OCI-LY3 (cell line): ENCODE measurements at regions not wholly inside any gene's neighbourhood (a gene's known extent, or its start where the extent isn't known, plus 50 kb on each side); places are given as distances from the start of the nearest gene placed in this dataset.

Experiments
- EZH2phosphoT487 ChIP-seq: fragments of 200-600 bp; shearing (Covaris generic); IDR thresholded peaks from 2 replicates; pipeline ENCODE4 v1.6.1; 2018; ENCODE audit warnings: antibody characterized with exemption, mixed run types, low read depth
- TF ChIP-seq, protein P1 (sequence below): fragments of 200-600, 300-600 bp; sonication (generic); IDR thresholded peaks from 2 replicates; pipeline ENCODE4 v1.5.1; 2014; ENCODE audit warnings: antibody characterized with exemption, low read length, low read depth

DNA sequence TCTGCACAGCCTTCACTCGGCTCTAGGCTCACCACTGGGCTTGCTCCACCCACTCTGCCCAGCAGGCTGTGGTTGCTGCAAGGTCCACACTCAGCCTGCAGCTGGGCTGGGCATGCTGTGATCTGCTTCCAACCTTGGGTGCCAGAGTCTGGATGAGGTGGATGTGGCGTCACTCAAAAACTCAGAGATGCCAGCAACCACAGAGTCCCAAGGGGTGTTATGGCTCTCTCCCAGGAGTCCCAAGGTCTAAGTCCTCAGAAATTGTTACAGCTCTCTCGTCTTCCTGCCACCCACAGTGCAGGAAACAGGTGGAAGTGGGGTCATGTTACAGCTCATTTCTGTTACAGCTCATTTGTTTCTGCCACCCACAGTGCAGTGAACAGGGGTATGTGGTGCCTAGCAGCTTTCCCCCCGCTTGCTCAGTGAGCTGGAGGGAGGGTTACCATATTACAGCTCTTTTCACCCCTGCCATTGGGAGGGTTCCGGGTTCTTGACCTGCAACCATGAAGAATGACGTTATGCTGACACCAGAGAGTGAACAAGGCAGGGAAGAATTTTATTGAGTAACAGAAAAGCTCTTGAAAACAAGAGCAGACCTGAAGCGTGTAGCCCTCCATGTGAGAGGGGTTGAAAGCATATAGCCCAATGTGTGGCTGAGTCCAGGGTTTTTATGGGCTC is 893.9 kb downstream of the PCDH7 start:
- TF ChIP-seq, protein P1, sequence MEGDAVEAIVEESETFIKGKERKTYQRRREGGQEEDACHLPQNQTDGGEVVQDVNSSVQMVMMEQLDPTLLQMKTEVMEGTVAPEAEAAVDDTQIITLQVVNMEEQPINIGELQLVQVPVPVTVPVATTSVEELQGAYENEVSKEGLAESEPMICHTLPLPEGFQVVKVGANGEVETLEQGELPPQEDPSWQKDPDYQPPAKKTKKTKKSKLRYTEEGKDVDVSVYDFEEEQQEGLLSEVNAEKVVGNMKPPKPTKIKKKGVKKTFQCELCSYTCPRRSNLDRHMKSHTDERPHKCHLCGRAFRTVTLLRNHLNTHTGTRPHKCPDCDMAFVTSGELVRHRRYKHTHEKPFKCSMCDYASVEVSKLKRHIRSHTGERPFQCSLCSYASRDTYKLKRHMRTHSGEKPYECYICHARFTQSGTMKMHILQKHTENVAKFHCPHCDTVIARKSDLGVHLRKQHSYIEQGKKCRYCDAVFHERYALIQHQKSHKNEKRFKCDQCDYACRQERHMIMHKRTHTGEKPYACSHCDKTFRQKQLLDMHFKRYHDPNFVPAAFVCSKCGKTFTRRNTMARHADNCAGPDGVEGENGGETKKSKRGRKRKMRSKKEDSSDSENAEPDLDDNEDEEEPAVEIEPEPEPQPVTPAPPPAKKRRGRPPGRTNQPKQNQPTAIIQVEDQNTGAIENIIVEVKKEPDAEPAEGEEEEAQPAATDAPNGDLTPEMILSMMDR, result no peak
- TF ChIP-seq EZH2phosphoT487, result no peak
